Retinal pigment epithelial cell (primary cell): ENCODE measurements at regions not wholly inside any gene's neighbourhood (a gene's known extent, or its start where the extent isn't known, plus 50 kb on each side); places are given as distances from the start of the nearest gene placed in this dataset.
"Not testable (repeated sequence)": the region's sequence is repeated elsewhere in the genome, so short reads cannot be mapped to it uniquely, and the experiment has no call there.

Experiments used
- DNase-seq: peaks from one replicate; pipeline ENCODE4 v3.0.0-alpha.2; 2010; ENCODE audit warnings: low read depth
- H3K4me3 ChIP-seq: 2 replicates; pipeline ENCODE4 v1.5.1; 2011; ENCODE audit warnings: mild to moderate bottlenecking, low read length, control low read depth, moderate library complexity
- CTCF ChIP-seq: conservative IDR thresholded peaks from 2 replicates; pipeline ENCODE4 v1.5.1; 2011; ENCODE audit warnings: low read depth, low read length, control low read depth, inconsistent platforms

- DNase-seq: no peak
- no peak overlapping the region for H3K4me3 ChIP-seq
- no peak for TF ChIP-seq CTCF
Measured at GRCh38 chr6:49284180-49284579, 178.9 kb downstream of the MMUT start.

GRCh38 chr6:49274809-49275769, 188.0 kb downstream of the MMUT start:
- not testable (repeated sequence) for DNase-seq, H3K4me3 ChIP-seq

- no peak for DNase-seq
- no peak overlapping the region for H3K4me3 ChIP-seq
- no peak for TF ChIP-seq CTCF
Measured at GRCh38 chr6:49269190-49269589, 193.9 kb downstream of the MMUT start.

GRCh38 chr6:49264909-49265308, 198.1 kb downstream of the MMUT start:
- no peak for TF ChIP-seq CTCF
- DNase-seq: no peak
- no peak overlapping the region for H3K4me3 ChIP-seq

GRCh38 chr6:49264496-49264895, 198.6 kb downstream of the MMUT start:
- DNase-seq: no peak
- no peak overlapping the region for H3K4me3 ChIP-seq
- no peak for TF ChIP-seq CTCF

GRCh38 chr6:49257549-49257948, 205.5 kb downstream of the MMUT start:
- no peak overlapping the region for H3K4me3 ChIP-seq
- DNase-seq: no peak
- TF ChIP-seq CTCF: no peak

- TF ChIP-seq CTCF: no peak
- DNase-seq: no peak
- no peak overlapping the region for H3K4me3 ChIP-seq
Measured at GRCh38 chr6:49255335-49255734, 207.7 kb downstream of the MMUT start.
